Upper lobe of left lung (tissue), 4 donors: ENCODE measurements at regions not wholly inside any gene's neighbourhood (a gene's known extent, or its start where the extent isn't known, plus 50 kb on each side); places are given as distances from the start of the nearest gene placed in this dataset.

ENCODE experiments used
- CTCF ChIP-seq, 6 experiments: fragments of 450-650 bp in 4 of 6; fragments of 200-600 bp in 2 of 6; sonication (generic) in 2 of 6; IDR thresholded peaks; one replicate each; pipeline ENCODE4 v1.5.1; 2016 to 2019; ENCODE audit warnings: antibody characterized with exemption in 6 of 6
- POLR2A ChIP-seq, 4 donors: fragments of 450-650 bp; IDR thresholded peaks; one replicate each; pipeline ENCODE4 v1.5.1; 2016 to 2017; ENCODE audit warnings: antibody characterized with exemption in 4 of 4, mild to moderate bottlenecking in 2 of 4

GRCh38 chr12:107458163-107458562 lies 227.4 kb upstream of the PWP1 start:
- no peak for TF ChIP-seq CTCF (IDR thresholded peaks at IDR 0.05)
- TF ChIP-seq POLR2A (IDR thresholded peaks at IDR 0.05): no peak
